ENCODE measurements at regions not wholly inside any gene's neighbourhood (a gene's known extent, or its start where the extent isn't known, plus 50 kb on each side); places are given as distances from the start of the nearest gene placed in this dataset.

- Histone ChIP-seq H4K20me1 (ENCODE audit: insufficient read depth, low read length) (no peaks in the 10 kb centered on the region), H3K36me3 (replicated peaks; ENCODE audit: low read depth, low read length) (no peaks in the 10 kb centered on the region), H3K27me3 (ENCODE audit: low read depth, low read length) (peaks cover 7% of the 10 kb centered on the region; the same call in 1 of the 2 replicates), H3K9me3 (ENCODE audit: insufficient read depth, low read length) (no peaks in the 10 kb centered on the region), H3K4me2 (ENCODE audit: low read length) (no peak overlapping the region), H3K4me3 (ENCODE audit: low read length) (no peak overlapping the region), H2AFZ (ENCODE audit: low read depth, low read length) (no peak overlapping the region), H3K9ac (ENCODE audit: low read length) (no peak overlapping the region), H3K79me2 (ENCODE audit: low read length) (no peaks in the 10 kb centered on the region), H3K27ac (ENCODE audit: low read length) (no peak overlapping the region), H3K4me1 (ENCODE audit: low read length) (no peaks in the 10 kb centered on the region)
- TF ChIP-seq, protein P1, sequence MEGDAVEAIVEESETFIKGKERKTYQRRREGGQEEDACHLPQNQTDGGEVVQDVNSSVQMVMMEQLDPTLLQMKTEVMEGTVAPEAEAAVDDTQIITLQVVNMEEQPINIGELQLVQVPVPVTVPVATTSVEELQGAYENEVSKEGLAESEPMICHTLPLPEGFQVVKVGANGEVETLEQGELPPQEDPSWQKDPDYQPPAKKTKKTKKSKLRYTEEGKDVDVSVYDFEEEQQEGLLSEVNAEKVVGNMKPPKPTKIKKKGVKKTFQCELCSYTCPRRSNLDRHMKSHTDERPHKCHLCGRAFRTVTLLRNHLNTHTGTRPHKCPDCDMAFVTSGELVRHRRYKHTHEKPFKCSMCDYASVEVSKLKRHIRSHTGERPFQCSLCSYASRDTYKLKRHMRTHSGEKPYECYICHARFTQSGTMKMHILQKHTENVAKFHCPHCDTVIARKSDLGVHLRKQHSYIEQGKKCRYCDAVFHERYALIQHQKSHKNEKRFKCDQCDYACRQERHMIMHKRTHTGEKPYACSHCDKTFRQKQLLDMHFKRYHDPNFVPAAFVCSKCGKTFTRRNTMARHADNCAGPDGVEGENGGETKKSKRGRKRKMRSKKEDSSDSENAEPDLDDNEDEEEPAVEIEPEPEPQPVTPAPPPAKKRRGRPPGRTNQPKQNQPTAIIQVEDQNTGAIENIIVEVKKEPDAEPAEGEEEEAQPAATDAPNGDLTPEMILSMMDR (IDR thresholded peaks at IDR 0.05; ENCODE audit: low read depth, low read length): no peak
- TF ChIP-seq EZH2phosphoT487 (IDR thresholded peaks at IDR 0.05; ENCODE audit: low read depth): no peak
These were observed 75.1 kb upstream of the PGBD5 start for GRCh38 chr1:230501242-230501641.

- Histone ChIP-seq H3K79me2 (ENCODE audit: low read length) (no peaks in the 10 kb centered on the region), H3K27me3 (ENCODE audit: low read depth, low read length) (peaks cover 15% of the 10 kb centered on the region; the same call in 1 of the 2 replicates)
- TF ChIP-seq, protein P1 (IDR thresholded peaks at IDR 0.05; ENCODE audit: low read depth, low read length): no peak
- TF ChIP-seq EZH2phosphoT487 (IDR thresholded peaks at IDR 0.05; ENCODE audit: low read depth): no peak
These were observed 73.9 kb upstream of the PGBD5 start for GRCh38 chr1:230500063-230500462.

DNA sequence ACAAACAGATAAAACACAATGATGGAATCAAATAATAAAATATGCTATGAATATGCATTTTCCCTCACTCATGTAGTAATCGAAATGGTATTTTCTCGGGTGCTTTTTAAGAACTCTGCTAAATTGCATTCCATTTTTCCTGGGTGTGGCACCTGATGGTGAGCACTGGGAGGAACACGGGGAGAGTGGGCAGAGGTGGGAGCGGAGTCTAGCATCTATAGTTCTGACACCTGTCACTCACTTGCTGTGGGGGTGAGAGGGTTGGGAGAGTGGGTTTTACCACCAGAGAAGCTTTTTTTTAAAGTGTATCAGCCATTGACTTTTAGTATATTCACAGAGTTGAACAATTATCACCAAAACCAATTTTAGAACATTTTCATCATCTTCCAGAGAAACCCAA lies 73.4 kb upstream of the PGBD5 start:
- TF ChIP-seq, protein P1 (IDR thresholded peaks at IDR 0.05; ENCODE audit: low read depth, low read length): no peak
- TF ChIP-seq EZH2phosphoT487 (IDR thresholded peaks at IDR 0.05; ENCODE audit: low read depth): no peak
- no peaks in the 10 kb centered on the region for H3K4me1 ChIP-seq (ENCODE audit: low read length)
- no peaks in the 10 kb centered on the region for H3K79me2 ChIP-seq (ENCODE audit: low read length)
- H3K4me2 ChIP-seq (ENCODE audit: low read length): no peak overlapping the region
- no peaks in the 10 kb centered on the region for H3K36me3 ChIP-seq (replicated peaks; ENCODE audit: low read depth, low read length)
- H3K27ac ChIP-seq (ENCODE audit: low read length): no peak overlapping the region
- no peaks in the 10 kb centered on the region for H4K20me1 ChIP-seq (ENCODE audit: insufficient read depth, low read length)
- no peaks in the 10 kb centered on the region for H3K9me3 ChIP-seq (ENCODE audit: insufficient read depth, low read length)
- H3K4me3 ChIP-seq (ENCODE audit: low read length): no peak overlapping the region
- no peak overlapping the region for H2AFZ ChIP-seq (ENCODE audit: low read depth, low read length)
- H3K27me3 ChIP-seq (ENCODE audit: low read depth, low read length): peaks cover 15% of the 10 kb centered on the region; the same call in 1 of the 2 replicates
- H3K9ac ChIP-seq (ENCODE audit: low read length): no peak overlapping the region

More at GRCh38 chr1:230500063-230500462, 73.9 kb upstream of the PGBD5 start:
- no peak overlapping the region for H3K4me3 ChIP-seq (ENCODE audit: low read length)
- no peaks in the 10 kb centered on the region for H3K9me3 ChIP-seq (ENCODE audit: insufficient read depth, low read length)
- no peak overlapping the region for H3K4me2 ChIP-seq (ENCODE audit: low read length)
- no peaks in the 10 kb centered on the region for H3K36me3 ChIP-seq (replicated peaks; ENCODE audit: low read depth, low read length)
- H3K4me1 ChIP-seq (ENCODE audit: low read length): no peaks in the 10 kb centered on the region
- no peaks in the 10 kb centered on the region for H4K20me1 ChIP-seq (ENCODE audit: insufficient read depth, low read length)
- no peak overlapping the region for H3K27ac ChIP-seq (ENCODE audit: low read length)
- H2AFZ ChIP-seq (ENCODE audit: low read depth, low read length): no peak overlapping the region
- H3K9ac ChIP-seq (ENCODE audit: low read length): no peak overlapping the region

GRCh38 chr1:230498704-230499103 lies 72.6 kb upstream of the PGBD5 start:
- Histone ChIP-seq H3K4me1 (ENCODE audit: low read length) (no peaks in the 10 kb centered on the region), H3K4me2 (ENCODE audit: low read length) (no peak overlapping the region), H3K9ac (ENCODE audit: low read length) (no peak overlapping the region), H2AFZ (ENCODE audit: low read depth, low read length) (no peak overlapping the region), H3K27me3 (ENCODE audit: low read depth, low read length) (peaks cover 22% of the 10 kb centered on the region), H3K79me2 (ENCODE audit: low read length) (no peaks in the 10 kb centered on the region), H3K9me3 (ENCODE audit: insufficient read depth, low read length) (no peaks in the 10 kb centered on the region), H3K4me3 (ENCODE audit: low read length) (no peak overlapping the region), H4K20me1 (ENCODE audit: insufficient read depth, low read length) (no peaks in the 10 kb centered on the region), H3K27ac (ENCODE audit: low read length) (no peak overlapping the region), H3K36me3 (replicated peaks; ENCODE audit: low read depth, low read length) (no peaks in the 10 kb centered on the region)
- TF ChIP-seq EZH2phosphoT487 (IDR thresholded peaks at IDR 0.05; ENCODE audit: low read depth): no peak
- TF ChIP-seq, protein P1 (IDR thresholded peaks at IDR 0.05; ENCODE audit: low read depth, low read length): no peak

All from OCI-LY3 (cell line).